HL-60 (cell line): ENCODE measurements at regions not wholly inside any gene's neighbourhood (a gene's known extent, or its start where the extent isn't known, plus 50 kb on each side); places are given as distances from the start of the nearest gene placed in this dataset.

Experiments
- DNase-seq, 2 experiments: peaks; one replicate each; pipeline ENCODE4 v3.0.0-alpha.2; 2010 to 2020; ENCODE audit warnings: low read depth in 1 of 2, low spot score in 1 of 2
- H3K27ac ChIP-seq: fragments of 250-450 bp; sonication (Bioruptor Pico); replicated peaks from 2 replicates; pipeline ENCODE4 v1.5.1; 2020; ENCODE audit warnings: mild to moderate bottlenecking, moderate library complexity
- H3K27me3 ChIP-seq: fragments of 250-450 bp; sonication (Bioruptor Pico); 2 replicates; pipeline ENCODE4 v1.5.1; 2021; ENCODE audit warnings: mild to moderate bottlenecking, moderate library complexity; ENCODE audit not compliant: insufficient read depth, poor library complexity, severe bottlenecking
- H3K4me3 ChIP-seq: replicated peaks from 2 replicates; pipeline ENCODE4 v1.5.1; 2011; ENCODE audit warnings: mild to moderate bottlenecking, control low read depth, low read length; ENCODE audit not compliant: insufficient read depth
- GABPA ChIP-seq: IDR thresholded peaks from 2 replicates; pipeline ENCODE4 v1.6.1; 2012; ENCODE audit warnings: low read depth
- POLR2AphosphoS5 ChIP-seq: IDR thresholded peaks from 2 replicates; pipeline ENCODE4 v1.6.1; 2012; ENCODE audit warnings: low read depth
- REST ChIP-seq: IDR thresholded peaks from 2 replicates; pipeline ENCODE4 v1.6.1; 2012; ENCODE audit warnings: low read depth; ENCODE audit not compliant: insufficient replicate concordance
- SPI1 ChIP-seq: IDR thresholded peaks from 2 replicates; pipeline ENCODE4 v1.6.1; 2012; ENCODE audit warnings: low read depth, mild to moderate bottlenecking, borderline replicate concordance
- TF ChIP-seq, protein P1 (sequence below): IDR thresholded peaks from one replicate; pipeline ENCODE4 v1.5.1; 2011; ENCODE audit warnings: low read length, control low read depth, inconsistent platforms; ENCODE audit not compliant: insufficient read depth

DNA sequence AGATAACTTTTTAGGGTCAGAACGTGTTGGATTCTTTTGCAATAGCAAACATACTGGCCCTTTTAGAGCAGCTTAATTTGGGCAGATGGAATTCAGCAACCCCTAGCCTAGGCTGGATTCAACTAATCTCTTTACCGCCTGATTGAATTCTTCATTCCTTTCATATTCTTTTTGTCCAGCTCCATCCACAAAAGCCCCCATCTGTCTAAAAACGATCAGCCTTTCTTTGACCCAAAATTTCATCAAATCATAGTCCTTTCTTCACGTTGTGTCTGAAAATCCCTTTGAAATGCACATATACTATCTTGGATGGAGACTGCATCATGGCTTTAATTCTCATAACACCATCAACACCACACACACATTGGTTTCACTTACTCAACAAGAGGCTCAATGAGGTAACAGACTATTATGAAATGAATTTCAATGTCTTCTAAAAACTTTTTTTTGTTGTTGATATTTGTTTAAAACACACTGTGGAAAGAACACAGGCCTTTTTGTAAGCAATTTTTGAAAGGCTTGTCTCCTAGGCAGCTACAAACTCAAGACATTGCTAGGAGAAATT is 128.0 kb upstream of the EEA1 start:
- Histone ChIP-seq H3K27ac (no peak overlapping the region), H3K4me3 (no peak overlapping the region), H3K27me3 (no peaks in the 10 kb centered on the region)
- no peak for DNase-seq
- TF ChIP-seq REST, result no peak
- TF ChIP-seq GABPA, result no peak
- no peak for TF ChIP-seq POLR2AphosphoS5
- TF ChIP-seq SPI1, result no peak
- TF ChIP-seq, protein P1, sequence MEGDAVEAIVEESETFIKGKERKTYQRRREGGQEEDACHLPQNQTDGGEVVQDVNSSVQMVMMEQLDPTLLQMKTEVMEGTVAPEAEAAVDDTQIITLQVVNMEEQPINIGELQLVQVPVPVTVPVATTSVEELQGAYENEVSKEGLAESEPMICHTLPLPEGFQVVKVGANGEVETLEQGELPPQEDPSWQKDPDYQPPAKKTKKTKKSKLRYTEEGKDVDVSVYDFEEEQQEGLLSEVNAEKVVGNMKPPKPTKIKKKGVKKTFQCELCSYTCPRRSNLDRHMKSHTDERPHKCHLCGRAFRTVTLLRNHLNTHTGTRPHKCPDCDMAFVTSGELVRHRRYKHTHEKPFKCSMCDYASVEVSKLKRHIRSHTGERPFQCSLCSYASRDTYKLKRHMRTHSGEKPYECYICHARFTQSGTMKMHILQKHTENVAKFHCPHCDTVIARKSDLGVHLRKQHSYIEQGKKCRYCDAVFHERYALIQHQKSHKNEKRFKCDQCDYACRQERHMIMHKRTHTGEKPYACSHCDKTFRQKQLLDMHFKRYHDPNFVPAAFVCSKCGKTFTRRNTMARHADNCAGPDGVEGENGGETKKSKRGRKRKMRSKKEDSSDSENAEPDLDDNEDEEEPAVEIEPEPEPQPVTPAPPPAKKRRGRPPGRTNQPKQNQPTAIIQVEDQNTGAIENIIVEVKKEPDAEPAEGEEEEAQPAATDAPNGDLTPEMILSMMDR, result no peak

GRCh38 chr12:93058280-93058679 is 129.2 kb upstream of the EEA1 start:
- Histone ChIP-seq H3K27ac (no peak overlapping the region), H3K27me3 (no peaks in the 10 kb centered on the region), H3K4me3 (no peak overlapping the region)
- TF ChIP-seq POLR2AphosphoS5 (no peak), REST (no peak), GABPA (no peak), SPI1 (no peak)
- TF ChIP-seq, protein P1, result no peak
- DNase-seq, result no peak

- no peak for DNase-seq
- no peak overlapping the region for H3K4me3 ChIP-seq
- H3K27me3 ChIP-seq, result no peaks in the 10 kb centered on the region
- TF ChIP-seq POLR2AphosphoS5 (no peak), GABPA (no peak), REST (no peak), SPI1 (no peak)
- TF ChIP-seq, protein P1, result no peak
- no peak overlapping the region for H3K27ac ChIP-seq
These were observed 130.2 kb upstream of the EEA1 start for GRCh38 chr12:93059288-93059687.
